HCT116 (cell line): ENCODE measurements at regions not wholly inside any gene's neighbourhood (a gene's known extent, or its start where the extent isn't known, plus 50 kb on each side); places are given as distances from the start of the nearest gene placed in this dataset.

Source experiments
- ATAC-seq: fragments of 200-7000 bp; cut with Tn5 transposase; 2 replicates; pipeline ENCODE4 v1.9.1; 2020; ENCODE audit warnings: mild to moderate bottlenecking, moderate library complexity
- BruUV-seq: library from RNA; stranded (reverse); fragments of 400-500 nt; replicated peaks from 2 replicates; lab custom pipeline; 2021; lab: Mats Ljungman, UMichigan
- CTCF ChIA-PET: fragments of 300-600 bp; sonication (Branson Sonifier 250); formaldehyde crosslinking; loops from one replicate; lab custom pipeline; 2021; ENCODE audit warnings: antibody characterized with exemption; lab: Charles Lee
- POLR2A ChIA-PET: fragments of 300-600, 350-600 bp; sonication (Branson Sonifier 250); formaldehyde crosslinking; loops from one replicate; lab custom pipeline; 2021; ENCODE audit warnings: antibody characterized with exemption; lab: Charles Lee
- RAD21 ChIA-PET, 2 experiments: fragments of 300-600 bp; sonication (Branson Sonifier 250); formaldehyde crosslinking; loops; one replicate each; lab custom pipeline; 2023; ENCODE audit warnings: low total read pairs in 2 of 2; ENCODE audit not compliant: uncharacterized antibody in 2 of 2, unreplicated experiment in 2 of 2, low non-redundant PET in 1 of 2; lab: Charles Lee
- DNase-seq: peaks from one replicate; pipeline ENCODE4 v3.0.0-alpha.2; 2010; ENCODE audit warnings: low read depth, low spot score
- H2AFZ ChIP-seq: fragments of 200-600 bp; shearing (Covaris generic), sonication (generic); 2 replicates; pipeline ENCODE4 v1.6.1; 2017; ENCODE audit warnings: low read depth, mixed run types, mixed read lengths, antibody characterized with exemption, low read length; ENCODE audit not compliant: poor library complexity, severe bottlenecking
- H3K27ac ChIP-seq: 2 replicates; pipeline ENCODE4 v1.5.1; 2012; ENCODE audit warnings: low read depth, low read length
- H3K27me3 ChIP-seq: fragments of 200-600 bp; sonication (generic); 2 replicates; pipeline ENCODE4 v1.6.1; 2016; ENCODE audit warnings: mixed run types, low read length, mixed read lengths; ENCODE audit not compliant: insufficient read depth
- H3K36me3 ChIP-seq, 2 experiments: fragments of 200-500 bp in 1 of 2; fragments of 200-600 bp in 1 of 2; sonication (Bioruptor generic) in 1 of 2; sonication (generic) in 1 of 2; 2 replicates each; pipeline versions ENCODE4 v1.5.1 to v1.6.1; 2014 to 2016; ENCODE audit warnings: low read length in 2 of 2, inconsistent platforms in 1 of 2, mixed read lengths in 1 of 2, mixed run types in 1 of 2; ENCODE audit not compliant: insufficient read depth in 2 of 2, control insufficient read depth in 1 of 2
- H3K4me1 ChIP-seq, 2 experiments: fragments of 200-600 bp in 1 of 2; sonication (generic) in 1 of 2; 2 replicates each; pipeline versions ENCODE4 v1.5.1 to v1.6.1; 2012 to 2017; ENCODE audit warnings: low read length in 2 of 2, inconsistent platforms in 1 of 2, mild to moderate bottlenecking in 1 of 2, mixed read lengths in 1 of 2, mixed run types in 1 of 2, moderate library complexity in 1 of 2; ENCODE audit not compliant: insufficient read depth in 2 of 2, control insufficient read depth in 1 of 2
- H3K4me2 ChIP-seq: fragments of 200-600 bp; sonication (generic); 2 replicates; pipeline ENCODE4 v1.6.1; 2017; ENCODE audit warnings: mixed run types, low read length, mixed read lengths
- H3K4me3 ChIP-seq, 2 experiments: fragments of 200-600 bp in 1 of 2; sonication (generic) in 1 of 2; replicated peaks in 1 of 2; 2 replicates each; pipeline ENCODE4 v1.5.1; 2011 to 2016; ENCODE audit warnings: low read length in 2 of 2, control low read depth in 1 of 2, low read depth in 1 of 2, mild to moderate bottlenecking in 1 of 2, mixed read lengths in 1 of 2, mixed run types in 1 of 2
- H3K79me2 ChIP-seq: fragments of 200-600 bp; sonication (generic); 2 replicates; pipeline ENCODE4 v1.6.1; 2017; ENCODE audit warnings: mild to moderate bottlenecking, mixed run types, low read length, moderate library complexity, mixed read lengths; ENCODE audit not compliant: insufficient read depth
- H3K9ac ChIP-seq: fragments of 200-600 bp; sonication (generic); 2 replicates; pipeline ENCODE4 v1.6.1; 2016; ENCODE audit warnings: low read length, mixed read lengths
- H3K9me2 ChIP-seq: fragments of 200-600 bp; sonication (generic), shearing (Covaris generic); 2 replicates; pipeline ENCODE4 v1.6.1; 2017; ENCODE audit warnings: mixed run types, mild to moderate bottlenecking, moderate library complexity; ENCODE audit not compliant: insufficient read depth
- H3K9me3 ChIP-seq, 2 experiments: fragments of 200-500 bp in 1 of 2; fragments of 200-600 bp in 1 of 2; sonication (Bioruptor generic) in 1 of 2; sonication (generic) in 1 of 2; 2 replicates each; pipeline ENCODE4 v1.6.1; 2014 to 2017; ENCODE audit warnings: low read length in 2 of 2, mixed read lengths in 2 of 2, inconsistent platforms in 1 of 2, low read depth in 1 of 2, mild to moderate bottlenecking in 1 of 2, mixed run types in 1 of 2, moderate library complexity in 1 of 2; ENCODE audit not compliant: control insufficient read depth in 1 of 2, insufficient read depth in 1 of 2
- H4K20me1 ChIP-seq: fragments of 200-600 bp; sonication (generic), shearing (Covaris generic); 2 replicates; pipeline ENCODE4 v1.6.1; 2017; ENCODE audit warnings: mixed run types, mild to moderate bottlenecking, moderate library complexity; ENCODE audit not compliant: insufficient read depth
- CEBPB ChIP-seq: IDR thresholded peaks from 2 replicates; pipeline ENCODE4 v1.6.1; 2012; ENCODE audit warnings: low read depth
- EGR1 ChIP-seq: IDR thresholded peaks from 2 replicates; pipeline ENCODE4 v1.6.1; 2012; ENCODE audit warnings: low read depth
- ELF1 ChIP-seq: IDR thresholded peaks from 2 replicates; pipeline ENCODE4 v1.6.1; 2012; ENCODE audit warnings: low read depth, borderline replicate concordance
- EZH2phosphoT487 ChIP-seq: fragments of 200-600 bp; IDR thresholded peaks from 2 replicates; pipeline ENCODE4 v1.6.1; 2018; ENCODE audit warnings: antibody characterized with exemption, borderline replicate concordance
- RAD21 ChIP-seq: IDR thresholded peaks from 2 replicates; pipeline ENCODE4 v1.6.1; 2012; ENCODE audit warnings: low read depth, mild to moderate bottlenecking
- SP1 ChIP-seq: IDR thresholded peaks from 2 replicates; pipeline ENCODE4 v1.6.1; 2012; ENCODE audit warnings: low read depth
- YY1 ChIP-seq: IDR thresholded peaks from 2 replicates; pipeline ENCODE4 v1.6.1; 2011; ENCODE audit warnings: low read length, low read depth, moderate library complexity, mild to moderate bottlenecking; ENCODE audit not compliant: insufficient replicate concordance; ENCODE audit errors: extremely low read depth
- ZFX ChIP-seq: fragments of 450-650 bp; IDR thresholded peaks from 2 replicates; pipeline ENCODE4 v1.6.1; 2017
- intact Hi-C: fragments of 100-400 bp; cut with micrococcal nuclease; formaldehyde crosslinking; loops from 2 replicates; pipeline ENCODE4 v1.10.0; 2022
- TF ChIP-seq, protein P1 (sequence below): IDR thresholded peaks from 2 replicates; pipeline ENCODE4 v1.6.1; 2012; ENCODE audit warnings: low read depth

DNA sequence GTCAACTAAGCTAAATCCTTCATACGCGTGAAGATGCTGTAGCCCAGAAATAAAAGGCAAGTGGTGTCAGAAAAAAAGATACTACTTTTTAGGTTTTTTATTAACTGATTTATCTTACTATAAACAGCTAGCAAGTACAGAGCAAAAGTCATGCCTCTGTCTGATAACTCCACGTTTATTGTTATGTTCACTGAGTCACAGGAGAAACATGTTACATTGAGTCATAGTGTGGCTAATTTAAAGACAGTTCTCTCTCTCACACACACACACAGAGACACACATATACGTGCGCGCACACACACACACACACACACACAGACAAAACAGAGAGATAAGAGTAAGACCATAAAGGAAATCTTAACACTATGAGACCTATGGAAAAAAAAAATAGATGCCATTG is 770.0 kb upstream of the CDH10 start:
- ChIA-PET CTCF (no interaction called here), POLR2A (no interaction called here), RAD21 (no interaction called here)
- H3K4me3 ChIP-seq: no peak overlapping the region
- no peak overlapping the region for H3K4me2 ChIP-seq
- no peaks in the 10 kb centered on the region for H4K20me1 ChIP-seq
- no peak overlapping the region for H2AFZ ChIP-seq
- H3K36me3 ChIP-seq: no peaks in the 10 kb centered on the region
- DNase-seq: no peak
- H3K27me3 ChIP-seq: no peaks in the 10 kb centered on the region
- intact Hi-C loops: no loop called here
- H3K4me1 ChIP-seq: no peaks in the 10 kb centered on the region
- no peak overlapping the region for H3K27ac ChIP-seq
- H3K9me3 ChIP-seq: peaks cover 5 to 19% of the 10 kb centered on the region in 2 experiments; a peak in 3 of 4 replicates
- BruUV-seq: no TSS peak
- no peaks in the 10 kb centered on the region for H3K79me2 ChIP-seq
- no peak for ATAC-seq
- no peak for TF ChIP-seq EZH2phosphoT487
- no peak for TF ChIP-seq ZFX
- TF ChIP-seq, protein P1, sequence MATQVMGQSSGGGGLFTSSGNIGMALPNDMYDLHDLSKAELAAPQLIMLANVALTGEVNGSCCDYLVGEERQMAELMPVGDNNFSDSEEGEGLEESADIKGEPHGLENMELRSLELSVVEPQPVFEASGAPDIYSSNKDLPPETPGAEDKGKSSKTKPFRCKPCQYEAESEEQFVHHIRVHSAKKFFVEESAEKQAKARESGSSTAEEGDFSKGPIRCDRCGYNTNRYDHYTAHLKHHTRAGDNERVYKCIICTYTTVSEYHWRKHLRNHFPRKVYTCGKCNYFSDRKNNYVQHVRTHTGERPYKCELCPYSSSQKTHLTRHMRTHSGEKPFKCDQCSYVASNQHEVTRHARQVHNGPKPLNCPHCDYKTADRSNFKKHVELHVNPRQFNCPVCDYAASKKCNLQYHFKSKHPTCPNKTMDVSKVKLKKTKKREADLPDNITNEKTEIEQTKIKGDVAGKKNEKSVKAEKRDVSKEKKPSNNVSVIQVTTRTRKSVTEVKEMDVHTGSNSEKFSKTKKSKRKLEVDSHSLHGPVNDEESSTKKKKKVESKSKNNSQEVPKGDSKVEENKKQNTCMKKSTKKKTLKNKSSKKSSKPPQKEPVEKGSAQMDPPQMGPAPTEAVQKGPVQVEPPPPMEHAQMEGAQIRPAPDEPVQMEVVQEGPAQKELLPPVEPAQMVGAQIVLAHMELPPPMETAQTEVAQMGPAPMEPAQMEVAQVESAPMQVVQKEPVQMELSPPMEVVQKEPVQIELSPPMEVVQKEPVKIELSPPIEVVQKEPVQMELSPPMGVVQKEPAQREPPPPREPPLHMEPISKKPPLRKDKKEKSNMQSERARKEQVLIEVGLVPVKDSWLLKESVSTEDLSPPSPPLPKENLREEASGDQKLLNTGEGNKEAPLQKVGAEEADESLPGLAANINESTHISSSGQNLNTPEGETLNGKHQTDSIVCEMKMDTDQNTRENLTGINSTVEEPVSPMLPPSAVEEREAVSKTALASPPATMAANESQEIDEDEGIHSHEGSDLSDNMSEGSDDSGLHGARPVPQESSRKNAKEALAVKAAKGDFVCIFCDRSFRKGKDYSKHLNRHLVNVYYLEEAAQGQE: no peak
- TF ChIP-seq EGR1: no peak
- no peak for TF ChIP-seq RAD21
- TF ChIP-seq YY1: no peak
- H3K9ac ChIP-seq: no peak overlapping the region
- no peaks in the 10 kb centered on the region for H3K9me2 ChIP-seq

DNA sequence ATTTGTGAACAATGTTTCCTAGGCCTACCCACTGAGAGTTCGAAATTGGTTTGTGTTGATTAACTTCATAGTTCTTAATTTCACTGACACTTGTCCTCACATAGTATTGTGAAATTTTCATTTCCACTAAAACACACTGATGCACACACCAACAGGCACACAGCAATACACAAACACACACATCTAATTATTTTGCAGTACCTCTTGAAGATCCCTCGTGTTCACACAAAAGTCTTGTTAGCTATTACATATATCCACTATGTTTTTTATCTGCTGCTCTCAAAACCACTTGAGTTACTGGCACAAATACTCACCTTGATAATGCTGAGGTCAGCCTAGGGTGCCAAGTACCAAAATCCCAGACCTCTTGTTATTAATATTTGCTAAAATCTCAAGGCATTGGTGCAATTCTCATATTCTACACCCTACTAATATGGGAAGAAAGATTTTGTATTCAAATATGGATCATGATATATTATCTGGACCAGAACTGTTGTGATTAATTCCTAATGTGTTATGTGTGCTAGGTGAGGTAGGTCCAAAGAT is 767.4 kb upstream of the CDH10 start:
- BruUV-seq: no TSS peak

More for the DNA sequence above, 767.4 kb upstream of the CDH10 start:
- no peak overlapping the region for H3K27ac ChIP-seq
- H3K9ac ChIP-seq: no peak overlapping the region
- H3K4me1 ChIP-seq: no peaks in the 10 kb centered on the region
- H3K9me3 ChIP-seq: peaks cover 0 to 15% of the 10 kb centered on the region in 2 experiments; a peak in 3 of 4 replicates
- DNase-seq: no peak
- no peak overlapping the region for H2AFZ ChIP-seq
- TF ChIP-seq ELF1 (no peak), SP1 (no peak), CEBPB (no peak)
- TF ChIP-seq, protein P1: no peak
- H3K79me2 ChIP-seq: no peaks in the 10 kb centered on the region
- ChIA-PET CTCF (no interaction called here), RAD21 (no interaction called here), POLR2A (no interaction called here)
- H4K20me1 ChIP-seq: no peaks in the 10 kb centered on the region
- no peaks in the 10 kb centered on the region for H3K36me3 ChIP-seq
- intact Hi-C loops: no loop called here
- no peaks in the 10 kb centered on the region for H3K9me2 ChIP-seq
- H3K27me3 ChIP-seq: no peaks in the 10 kb centered on the region
- no peak overlapping the region for H3K4me3 ChIP-seq
- no peak overlapping the region for H3K4me2 ChIP-seq
- no peak for ATAC-seq
